ENCODE measurements at regions not wholly inside any gene's neighbourhood (a gene's known extent, or its start where the extent isn't known, plus 50 kb on each side); places are given as distances from the start of the nearest gene placed in this dataset.

DNA sequence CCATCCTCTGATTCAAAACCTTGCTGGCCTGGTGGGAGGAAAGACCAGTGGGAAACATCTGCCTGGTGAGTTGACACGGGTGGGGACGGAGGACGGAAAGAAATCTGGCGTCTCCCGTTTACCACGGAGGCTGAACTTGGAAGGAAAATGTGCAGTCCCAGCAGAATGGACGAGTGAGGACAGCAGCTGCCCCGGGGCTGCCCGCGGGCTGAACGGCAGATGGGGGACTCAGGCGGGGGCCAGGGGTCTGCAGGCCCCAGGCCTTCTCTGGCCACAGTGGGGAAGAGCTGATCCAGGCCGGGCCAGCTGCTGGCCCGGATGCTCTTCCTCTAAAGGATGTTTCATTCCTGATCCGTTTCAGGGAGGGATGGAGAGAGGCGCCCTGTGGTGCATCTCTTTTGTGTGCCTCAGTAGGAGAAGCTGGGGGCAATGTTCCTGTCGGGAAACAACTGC lies 147.5 kb upstream of the CHST15 start:
- no peak for DNase-seq
- Histone ChIP-seq H3K36me3 (no peaks in the 10 kb centered on the region), H3K4me3 (ENCODE audit: low read depth, low read length) (no peak overlapping the region), H3K27me3 (ENCODE audit: insufficient read depth, low read depth, severe bottlenecking) (no peaks in the 10 kb centered on the region), H3K27ac (no peak overlapping the region), H3K9me3 (ENCODE audit: severe bottlenecking) (no peaks in the 10 kb centered on the region)
- TF ChIP-seq, protein P1, sequence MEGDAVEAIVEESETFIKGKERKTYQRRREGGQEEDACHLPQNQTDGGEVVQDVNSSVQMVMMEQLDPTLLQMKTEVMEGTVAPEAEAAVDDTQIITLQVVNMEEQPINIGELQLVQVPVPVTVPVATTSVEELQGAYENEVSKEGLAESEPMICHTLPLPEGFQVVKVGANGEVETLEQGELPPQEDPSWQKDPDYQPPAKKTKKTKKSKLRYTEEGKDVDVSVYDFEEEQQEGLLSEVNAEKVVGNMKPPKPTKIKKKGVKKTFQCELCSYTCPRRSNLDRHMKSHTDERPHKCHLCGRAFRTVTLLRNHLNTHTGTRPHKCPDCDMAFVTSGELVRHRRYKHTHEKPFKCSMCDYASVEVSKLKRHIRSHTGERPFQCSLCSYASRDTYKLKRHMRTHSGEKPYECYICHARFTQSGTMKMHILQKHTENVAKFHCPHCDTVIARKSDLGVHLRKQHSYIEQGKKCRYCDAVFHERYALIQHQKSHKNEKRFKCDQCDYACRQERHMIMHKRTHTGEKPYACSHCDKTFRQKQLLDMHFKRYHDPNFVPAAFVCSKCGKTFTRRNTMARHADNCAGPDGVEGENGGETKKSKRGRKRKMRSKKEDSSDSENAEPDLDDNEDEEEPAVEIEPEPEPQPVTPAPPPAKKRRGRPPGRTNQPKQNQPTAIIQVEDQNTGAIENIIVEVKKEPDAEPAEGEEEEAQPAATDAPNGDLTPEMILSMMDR (IDR thresholded peaks at IDR 0.05; ENCODE audit: low read depth, low read length), result no peak

DNA sequence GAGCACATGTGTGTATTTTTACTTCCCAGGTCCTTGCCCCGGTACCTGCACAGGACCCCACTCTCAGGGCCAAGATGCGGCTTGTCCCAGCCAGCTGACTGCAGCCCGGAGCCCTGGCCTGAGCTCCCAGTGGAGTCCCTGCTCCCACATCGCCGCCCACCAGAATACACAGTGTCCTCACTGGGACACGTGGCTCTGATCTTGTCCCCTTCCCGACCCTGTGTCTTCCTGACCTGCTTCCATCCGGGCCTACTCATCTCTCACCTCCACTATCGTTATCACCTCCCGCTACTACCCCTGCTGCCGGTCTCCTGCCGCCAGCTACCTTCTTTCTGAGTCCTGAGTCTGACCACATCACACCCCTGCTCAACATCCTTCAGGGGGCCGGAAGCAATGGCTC lies 146.3 kb upstream of the CHST15 start:
- H3K27ac ChIP-seq, result no peak overlapping the region
- H3K36me3 ChIP-seq, result no peaks in the 10 kb centered on the region
- H3K9me3 ChIP-seq (ENCODE audit: severe bottlenecking), result no peaks in the 10 kb centered on the region
- no peak for DNase-seq
- no peaks in the 10 kb centered on the region for H3K27me3 ChIP-seq (ENCODE audit: insufficient read depth, low read depth, severe bottlenecking)
- TF ChIP-seq, protein P1 (IDR thresholded peaks at IDR 0.05; ENCODE audit: low read depth, low read length), result no peak
- H3K4me3 ChIP-seq (ENCODE audit: low read depth, low read length), result no peak overlapping the region

DNA sequence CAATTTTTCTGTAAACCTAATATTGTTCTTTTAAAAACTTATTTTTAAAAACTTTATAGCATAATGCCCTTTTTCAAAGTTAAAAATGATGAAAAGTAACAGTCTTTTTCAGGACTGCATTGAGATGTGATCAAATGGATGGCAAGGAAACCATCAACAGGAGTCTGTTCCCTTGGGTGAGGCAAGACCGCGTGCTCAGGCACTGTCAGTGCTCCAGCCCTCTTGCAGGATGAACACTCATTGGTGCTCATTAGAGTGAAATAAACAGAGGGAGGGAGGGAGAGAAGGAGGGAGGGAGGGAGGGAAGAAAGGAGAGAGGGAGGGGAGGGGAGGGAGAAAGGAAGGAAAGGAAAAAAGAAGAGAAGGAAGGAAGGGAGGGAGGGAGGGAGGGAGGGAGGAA lies 145.7 kb upstream of the CHST15 start:
- Histone ChIP-seq H3K27me3 (ENCODE audit: insufficient read depth, low read depth, severe bottlenecking) (no peaks in the 10 kb centered on the region), H3K9me3 (ENCODE audit: severe bottlenecking) (no peaks in the 10 kb centered on the region), H3K4me3 (ENCODE audit: low read depth, low read length) (no peak overlapping the region), H3K36me3 (no peaks in the 10 kb centered on the region), H3K27ac (no peak overlapping the region)
- no peak for DNase-seq
- TF ChIP-seq, protein P1 (IDR thresholded peaks at IDR 0.05; ENCODE audit: low read depth, low read length), result no peak

DNA sequence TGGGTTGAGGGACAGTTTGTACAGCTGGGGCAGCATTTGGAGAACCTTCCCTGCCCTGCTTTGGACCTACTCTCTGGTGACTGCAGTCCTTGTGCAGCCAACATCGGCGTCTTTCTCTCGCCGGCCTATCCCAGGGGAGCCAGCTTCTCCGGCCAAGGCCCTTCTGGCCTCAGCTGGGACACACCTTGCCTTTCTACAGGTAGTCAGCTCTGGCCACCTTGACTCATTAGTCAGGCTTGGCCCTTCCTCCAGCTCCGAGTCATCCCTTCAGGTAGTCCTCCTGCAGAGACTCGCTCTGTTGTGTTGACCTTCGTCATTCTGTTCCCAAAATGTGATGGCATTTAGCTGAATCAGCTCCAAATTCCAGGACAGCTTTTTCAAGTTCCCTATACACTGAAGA lies 145.0 kb upstream of the CHST15 start:
- H3K27ac ChIP-seq, result no peak overlapping the region
- TF ChIP-seq, protein P1 (IDR thresholded peaks at IDR 0.05; ENCODE audit: low read depth, low read length), result no peak
- H3K4me3 ChIP-seq (ENCODE audit: low read depth, low read length), result no peak overlapping the region
- H3K36me3 ChIP-seq, result no peaks in the 10 kb centered on the region
- H3K27me3 ChIP-seq (ENCODE audit: insufficient read depth, low read depth, severe bottlenecking), result no peaks in the 10 kb centered on the region
- H3K9me3 ChIP-seq (ENCODE audit: severe bottlenecking), result no peaks in the 10 kb centered on the region
- no peak for DNase-seq

DNA sequence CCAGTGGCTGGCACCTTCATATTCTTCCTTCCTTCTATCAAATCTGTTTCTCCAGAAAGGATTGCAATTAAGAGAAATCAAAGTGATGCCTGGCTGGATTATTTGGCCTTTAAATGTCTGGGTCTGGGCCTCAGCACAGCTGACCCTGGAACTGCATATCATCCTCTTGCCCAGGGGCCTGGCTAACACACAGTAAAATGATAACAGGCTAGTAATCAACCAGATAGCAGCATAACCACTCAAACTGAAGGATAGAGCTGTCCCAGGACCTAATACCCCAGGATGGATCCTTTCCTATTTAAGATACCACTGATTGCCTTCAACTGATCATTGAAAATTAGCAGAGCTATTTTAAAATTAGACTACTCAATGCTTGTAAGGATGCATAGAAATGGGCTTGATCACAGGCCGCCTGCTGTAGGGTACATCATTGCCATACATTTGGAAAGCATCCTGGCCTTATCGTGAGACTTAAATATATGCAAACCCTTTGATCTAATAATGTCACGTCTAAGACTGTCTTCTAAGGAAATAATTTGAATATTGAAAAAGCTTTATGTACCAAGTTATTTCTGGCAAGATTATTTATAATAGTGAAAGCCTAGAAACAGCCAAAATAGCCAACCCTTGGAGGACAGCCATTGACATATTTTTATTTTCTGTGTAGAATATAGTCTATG lies 144.0 kb upstream of the CHST15 start:
- Histone ChIP-seq H3K27me3 (ENCODE audit: insufficient read depth, low read depth, severe bottlenecking) (no peaks in the 10 kb centered on the region), H3K27ac (no peak overlapping the region)

More for the DNA sequence above, 144.0 kb upstream of the CHST15 start:
- no peak for DNase-seq
- Histone ChIP-seq H3K9me3 (ENCODE audit: severe bottlenecking) (no peaks in the 10 kb centered on the region), H3K36me3 (no peaks in the 10 kb centered on the region), H3K4me3 (ENCODE audit: low read depth, low read length) (no peak overlapping the region)
- TF ChIP-seq, protein P1 (IDR thresholded peaks at IDR 0.05; ENCODE audit: low read depth, low read length), result no peak
